RWPE1 (cell line): ENCODE measurements at regions not wholly inside any gene's neighbourhood (a gene's known extent, or its start where the extent isn't known, plus 50 kb on each side); places are given as distances from the start of the nearest gene placed in this dataset.

ENCODE experiments used
- CTCF ChIA-PET: fragments of 350-600 bp; sonication (Branson Sonifier 250); formaldehyde crosslinking; extraction: SDS; loops from one replicate; lab custom pipeline; 2021; lab: Yijun Ruan, JAX
- POLR2A ChIA-PET: fragments of 400-600 bp; formaldehyde crosslinking; extraction: SDS; loops from one replicate; lab custom pipeline; 2020; ENCODE audit warnings: antibody characterized with exemption; ENCODE audit not compliant: low non-redundant PET; lab: Yijun Ruan, JAX
- DNase-seq: peaks from one replicate; pipeline ENCODE4 v3.0.0; 2012; ENCODE audit warnings: low spot score
- H3K27ac ChIP-seq: fragments of 450-650 bp; 2 replicates; pipeline ENCODE4 v1.5.1; 2017
- TF ChIP-seq, protein P1 (sequence below): fragments of 450-650 bp; conservative IDR thresholded peaks from 2 replicates; pipeline ENCODE4 v1.5.1; 2017; ENCODE audit warnings: low read depth, mild to moderate bottlenecking

DNA sequence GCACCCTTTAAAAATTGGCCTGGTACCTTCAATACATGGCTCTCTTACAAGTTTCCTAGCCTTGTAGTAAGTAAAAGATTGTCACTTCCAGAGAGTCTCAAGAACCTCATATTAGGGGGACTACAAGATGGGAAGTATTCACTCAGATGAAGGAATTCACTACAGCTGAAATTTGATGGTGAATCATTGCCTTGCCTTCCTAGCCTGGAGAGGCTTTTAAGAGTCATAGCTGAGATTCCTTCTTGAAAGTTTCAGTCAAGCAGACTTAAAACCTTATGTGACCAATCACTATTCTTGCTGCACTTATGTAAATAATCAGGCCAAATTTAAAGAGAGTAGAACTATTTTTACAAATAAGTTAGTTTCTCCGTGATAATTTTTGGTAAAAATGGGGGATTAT is 451.6 kb downstream of the TRHDE start:
- DNase-seq: no peak
- TF ChIP-seq, protein P1, sequence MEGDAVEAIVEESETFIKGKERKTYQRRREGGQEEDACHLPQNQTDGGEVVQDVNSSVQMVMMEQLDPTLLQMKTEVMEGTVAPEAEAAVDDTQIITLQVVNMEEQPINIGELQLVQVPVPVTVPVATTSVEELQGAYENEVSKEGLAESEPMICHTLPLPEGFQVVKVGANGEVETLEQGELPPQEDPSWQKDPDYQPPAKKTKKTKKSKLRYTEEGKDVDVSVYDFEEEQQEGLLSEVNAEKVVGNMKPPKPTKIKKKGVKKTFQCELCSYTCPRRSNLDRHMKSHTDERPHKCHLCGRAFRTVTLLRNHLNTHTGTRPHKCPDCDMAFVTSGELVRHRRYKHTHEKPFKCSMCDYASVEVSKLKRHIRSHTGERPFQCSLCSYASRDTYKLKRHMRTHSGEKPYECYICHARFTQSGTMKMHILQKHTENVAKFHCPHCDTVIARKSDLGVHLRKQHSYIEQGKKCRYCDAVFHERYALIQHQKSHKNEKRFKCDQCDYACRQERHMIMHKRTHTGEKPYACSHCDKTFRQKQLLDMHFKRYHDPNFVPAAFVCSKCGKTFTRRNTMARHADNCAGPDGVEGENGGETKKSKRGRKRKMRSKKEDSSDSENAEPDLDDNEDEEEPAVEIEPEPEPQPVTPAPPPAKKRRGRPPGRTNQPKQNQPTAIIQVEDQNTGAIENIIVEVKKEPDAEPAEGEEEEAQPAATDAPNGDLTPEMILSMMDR: no peak
- H3K27ac ChIP-seq: no peak overlapping the region
- POLR2A ChIA-PET: no interaction called here
- CTCF ChIA-PET: no interaction called here

- no peak for DNase-seq
- ChIA-PET POLR2A (no interaction called here), CTCF (interaction anchor here (0.5 kb wide), 1 partner anchor 1737 kb away, joined by 3 read pairs; no protein-coding TSS in a partner anchor)
- H3K27ac ChIP-seq: no peak overlapping the region
- TF ChIP-seq, protein P1: no peak
Measured at GRCh38 chr12:72729451-72730010, 457.4 kb downstream of the TRHDE start.

DNA sequence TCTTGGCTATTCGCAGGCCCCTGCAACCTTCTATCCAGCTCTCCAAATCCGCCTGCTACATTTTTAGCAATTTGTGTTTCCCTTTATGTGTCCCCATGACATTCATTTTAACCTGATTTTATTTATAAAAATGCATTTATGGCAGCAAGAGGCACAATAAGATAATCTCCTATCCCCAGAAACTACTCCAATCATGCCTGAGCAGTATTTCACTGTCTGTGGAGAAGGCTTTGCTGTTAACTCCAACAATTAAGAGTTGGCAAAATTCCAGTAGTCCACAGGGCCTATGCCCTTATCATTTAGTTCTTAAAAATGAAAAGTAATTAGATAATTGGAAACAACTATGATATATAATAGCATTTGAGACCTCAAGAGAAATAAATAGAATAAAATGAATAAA is 462.4 kb downstream of the TRHDE start:
- TF ChIP-seq, protein P1: no peak
- ChIA-PET CTCF (no interaction called here), POLR2A (no interaction called here)
- H3K27ac ChIP-seq: no peak overlapping the region
- no peak for DNase-seq

GRCh38 chr12:72738811-72739210 is 466.6 kb downstream of the TRHDE start:
- no peak overlapping the region for H3K27ac ChIP-seq
- DNase-seq: no peak
- CTCF ChIA-PET: no interaction called here
- POLR2A ChIA-PET: no interaction called here
- TF ChIP-seq, protein P1: no peak

DNA sequence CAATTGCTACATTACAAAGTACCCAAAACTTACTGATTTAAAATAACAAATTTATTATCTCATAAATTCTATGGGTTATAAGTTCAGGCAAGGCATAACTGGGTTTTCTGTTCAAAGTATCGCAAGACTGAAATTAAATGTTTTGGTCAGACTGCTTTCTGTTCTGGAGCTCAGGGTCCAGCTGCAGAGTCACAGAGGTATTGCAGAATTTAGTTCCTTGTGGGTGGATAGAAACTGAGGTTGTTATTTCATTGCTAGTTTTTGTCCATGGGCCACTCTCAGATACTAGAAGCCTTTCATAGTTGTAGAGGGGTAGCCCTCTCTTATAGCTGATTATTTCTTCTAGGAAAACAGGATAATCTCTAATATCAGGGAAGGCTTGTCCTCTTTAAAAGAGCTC is 467.9 kb downstream of the TRHDE start:
- CTCF ChIA-PET: no interaction called here
- POLR2A ChIA-PET: no interaction called here
- no peak overlapping the region for H3K27ac ChIP-seq
- TF ChIP-seq, protein P1: no peak
- no peak for DNase-seq

DNA sequence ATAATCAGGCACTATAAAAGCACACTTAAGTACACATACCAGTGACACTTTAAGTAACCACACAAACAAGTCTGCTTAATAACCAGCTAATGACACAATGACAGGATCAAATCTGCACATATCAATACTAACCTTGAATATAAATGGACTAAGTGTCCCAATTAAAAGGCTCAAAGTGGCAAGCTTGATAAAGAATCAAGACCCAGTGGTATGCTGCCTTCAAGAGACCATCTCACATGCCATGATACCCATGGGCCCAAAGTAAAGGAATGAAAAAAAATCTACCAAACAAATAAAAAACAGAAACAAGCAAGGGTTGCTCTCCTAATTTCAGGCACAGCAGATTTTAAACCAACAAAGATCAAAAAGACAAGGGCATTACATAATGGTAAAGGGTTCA is 470.4 kb downstream of the TRHDE start:
- POLR2A ChIA-PET: no interaction called here

More for the DNA sequence above, 470.4 kb downstream of the TRHDE start:
- CTCF ChIA-PET: no interaction called here
- TF ChIP-seq, protein P1: no peak
- H3K27ac ChIP-seq: no peak overlapping the region
- DNase-seq: no peak
